ENCODE measurements at regions not wholly inside any gene's neighbourhood (a gene's known extent, or its start where the extent isn't known, plus 50 kb on each side); places are given as distances from the start of the nearest gene placed in this dataset.

DNA sequence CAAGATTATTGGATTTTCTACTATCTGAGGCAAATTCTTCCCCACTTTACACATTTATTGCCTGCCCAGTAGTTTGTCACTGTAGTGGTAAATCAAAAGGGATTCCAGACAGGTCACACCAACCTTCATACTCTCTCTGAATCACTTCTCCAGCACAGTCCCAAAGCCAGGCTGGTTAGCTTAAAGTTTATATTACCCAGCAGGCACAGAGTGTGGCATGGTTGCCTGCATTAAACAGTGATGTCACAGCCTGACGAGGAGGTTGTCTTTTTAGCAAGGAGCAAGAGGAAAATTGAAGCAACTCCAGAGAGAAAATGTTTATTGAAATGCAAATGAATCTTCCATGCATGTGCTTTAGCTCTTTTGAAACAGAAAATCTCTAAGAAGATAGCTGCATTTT is 375.5 kb upstream of the CELF2 start:
- peaks cover 0 to 2% (median 0%) of the 10 kb centered on the region in 3 donors for H3K4me1 ChIP-seq (ENCODE audit: control insufficient read depth in 2 of 3, insufficient read depth in 2 of 3, low read depth in 1 of 3, low read length in 3 of 3)
- no peak overlapping the region for H3K9ac ChIP-seq (ENCODE audit: low read length in 3 of 3)
- H3K4me3 ChIP-seq (ENCODE audit: low read length in 3 of 3) = no peak overlapping the region
- H3K9me3 ChIP-seq (ENCODE audit: control insufficient read depth in 2 of 3, insufficient read depth in 1 of 3, low read length in 3 of 3) = no peaks in the 10 kb centered on the region
- DNase-seq (no peak), FAIRE-seq (no peak)
- H3K27me3 ChIP-seq (ENCODE audit: control insufficient read depth, insufficient read depth, low read length) = no peaks in the 10 kb centered on the region
- intact Hi-C loops (cut with DNase I) = no loop called here
- TF ChIP-seq, protein P1, sequence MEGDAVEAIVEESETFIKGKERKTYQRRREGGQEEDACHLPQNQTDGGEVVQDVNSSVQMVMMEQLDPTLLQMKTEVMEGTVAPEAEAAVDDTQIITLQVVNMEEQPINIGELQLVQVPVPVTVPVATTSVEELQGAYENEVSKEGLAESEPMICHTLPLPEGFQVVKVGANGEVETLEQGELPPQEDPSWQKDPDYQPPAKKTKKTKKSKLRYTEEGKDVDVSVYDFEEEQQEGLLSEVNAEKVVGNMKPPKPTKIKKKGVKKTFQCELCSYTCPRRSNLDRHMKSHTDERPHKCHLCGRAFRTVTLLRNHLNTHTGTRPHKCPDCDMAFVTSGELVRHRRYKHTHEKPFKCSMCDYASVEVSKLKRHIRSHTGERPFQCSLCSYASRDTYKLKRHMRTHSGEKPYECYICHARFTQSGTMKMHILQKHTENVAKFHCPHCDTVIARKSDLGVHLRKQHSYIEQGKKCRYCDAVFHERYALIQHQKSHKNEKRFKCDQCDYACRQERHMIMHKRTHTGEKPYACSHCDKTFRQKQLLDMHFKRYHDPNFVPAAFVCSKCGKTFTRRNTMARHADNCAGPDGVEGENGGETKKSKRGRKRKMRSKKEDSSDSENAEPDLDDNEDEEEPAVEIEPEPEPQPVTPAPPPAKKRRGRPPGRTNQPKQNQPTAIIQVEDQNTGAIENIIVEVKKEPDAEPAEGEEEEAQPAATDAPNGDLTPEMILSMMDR (IDR thresholded peaks at IDR 0.05; ENCODE audit: borderline replicate concordance, extremely low read depth, insufficient read depth) = no peak
- H3K36me3 ChIP-seq (ENCODE audit: control insufficient read depth in 2 of 3, insufficient read depth in 3 of 3, low read length in 3 of 3) = no peaks in the 10 kb centered on the region
- no peak overlapping the region for H3K27ac ChIP-seq (ENCODE audit: low read depth in 2 of 2, low read length in 2 of 2)

DNA sequence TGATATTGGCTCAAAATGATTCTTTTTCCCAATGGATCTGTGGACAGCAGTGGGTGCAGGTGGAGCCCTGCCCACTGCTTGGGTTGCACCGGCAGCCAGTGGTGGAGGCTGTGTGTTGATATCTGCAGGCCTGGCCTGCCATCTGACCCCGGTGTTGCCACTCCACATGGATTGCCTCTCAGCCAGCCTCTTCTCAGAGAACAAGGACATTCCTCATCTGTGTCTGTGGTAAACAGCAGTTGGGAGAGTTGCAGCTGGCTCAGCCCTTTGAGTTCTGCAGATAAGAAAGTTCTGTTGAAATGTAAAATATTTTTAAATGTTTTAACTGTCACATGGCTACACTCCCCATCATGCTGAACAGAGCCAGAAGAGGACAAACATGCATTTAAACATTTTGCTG is 374.9 kb upstream of the CELF2 start:
- Histone ChIP-seq H3K9me3 (ENCODE audit: control insufficient read depth in 2 of 3, insufficient read depth in 1 of 3, low read length in 3 of 3) (no peaks in the 10 kb centered on the region), H3K4me3 (ENCODE audit: low read length in 3 of 3) (no peak overlapping the region), H3K27ac (ENCODE audit: low read depth in 2 of 2, low read length in 2 of 2) (no peak overlapping the region), H3K36me3 (ENCODE audit: control insufficient read depth in 2 of 3, insufficient read depth in 3 of 3, low read length in 3 of 3) (no peaks in the 10 kb centered on the region), H3K27me3 (ENCODE audit: control insufficient read depth, insufficient read depth, low read length) (no peaks in the 10 kb centered on the region), H3K4me1 (ENCODE audit: control insufficient read depth in 2 of 3, insufficient read depth in 2 of 3, low read depth in 1 of 3, low read length in 3 of 3) (peaks cover 0 to 2% (median 0%) of the 10 kb centered on the region in 3 donors), H3K9ac (ENCODE audit: low read length in 3 of 3) (no peak overlapping the region)
- FAIRE-seq (no peak), DNase-seq (peak in 2 of 5 donors; percentile 46 to 81)
- intact Hi-C loops (cut with DNase I) = no loop called here
- TF ChIP-seq, protein P1 (IDR thresholded peaks at IDR 0.05; ENCODE audit: borderline replicate concordance, extremely low read depth, insufficient read depth) = no peak

DNA sequence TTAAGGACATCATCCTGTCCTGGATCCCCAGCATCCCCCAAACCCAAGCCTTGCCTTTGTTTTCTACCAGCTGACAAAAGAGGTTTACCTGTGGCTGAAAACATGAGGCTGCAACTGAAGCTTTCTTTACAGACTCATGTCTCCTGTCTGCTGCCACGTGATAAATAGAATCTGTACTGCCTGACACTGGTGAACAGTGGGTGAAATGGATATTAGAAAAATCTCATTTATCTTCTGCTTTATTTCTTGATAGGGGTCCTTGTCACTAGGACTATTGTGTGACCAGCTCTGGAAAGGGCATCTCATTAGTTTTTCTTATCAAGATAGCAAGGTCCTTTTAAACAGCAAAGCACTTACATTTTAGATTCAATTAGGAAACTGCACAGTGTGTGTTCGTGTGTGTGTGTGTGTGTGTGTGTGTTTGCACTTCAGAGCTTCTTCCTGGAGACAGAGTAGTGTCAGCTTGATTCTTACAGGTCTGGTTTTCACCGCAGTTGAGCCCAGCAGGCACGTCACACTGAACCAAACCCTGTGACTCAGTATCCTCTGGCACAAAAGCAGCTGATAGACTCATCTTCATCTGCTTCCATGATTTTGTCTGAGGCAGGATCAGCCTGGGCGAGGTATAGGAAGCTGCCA is 373.5 kb upstream of the CELF2 start:
- FAIRE-seq (no peak), DNase-seq (no peak)
- no peaks in the 10 kb centered on the region for H3K27me3 ChIP-seq (ENCODE audit: control insufficient read depth, insufficient read depth, low read length)
- H3K9me3 ChIP-seq (ENCODE audit: control insufficient read depth in 2 of 3, insufficient read depth in 1 of 3, low read length in 3 of 3) = no peaks in the 10 kb centered on the region
- intact Hi-C loops (cut with DNase I) = no loop called here
- H3K9ac ChIP-seq (ENCODE audit: low read length in 3 of 3) = no peak overlapping the region
- no peaks in the 10 kb centered on the region for H3K36me3 ChIP-seq (ENCODE audit: control insufficient read depth in 2 of 3, insufficient read depth in 3 of 3, low read length in 3 of 3)
- peaks cover 0 to 2% (median 0%) of the 10 kb centered on the region in 3 donors for H3K4me1 ChIP-seq (ENCODE audit: control insufficient read depth in 2 of 3, insufficient read depth in 2 of 3, low read depth in 1 of 3, low read length in 3 of 3)
- TF ChIP-seq, protein P1 (IDR thresholded peaks at IDR 0.05; ENCODE audit: borderline replicate concordance, extremely low read depth, insufficient read depth) = no peak
- no peak overlapping the region for H3K4me3 ChIP-seq (ENCODE audit: low read length in 3 of 3)
- no peak overlapping the region for H3K27ac ChIP-seq (ENCODE audit: low read depth in 2 of 2, low read length in 2 of 2)

Data from kidney (tissue), 13 donors.